ENCODE measurements at regions not wholly inside any gene's neighbourhood (a gene's known extent, or its start where the extent isn't known, plus 50 kb on each side); places are given as distances from the start of the nearest gene placed in this dataset.

- H3K4me3 ChIP-seq (ENCODE audit: control insufficient read depth, low read depth, low read length): no peak overlapping the region
- TF ChIP-seq CTCF (IDR thresholded peaks at IDR 0.05; ENCODE audit: control insufficient read depth, insufficient read depth, low read depth, low read length, missing control alignments): no peak
- no peak for DNase-seq (ENCODE audit: low read depth)
These were observed 52.8 kb upstream of the PARVA start for GRCh38 chr11:12324585-12324984.

Measured in AG09309 (cell line).